ENCODE measurements at regions not wholly inside any gene's neighbourhood (a gene's known extent, or its start where the extent isn't known, plus 50 kb on each side); places are given as distances from the start of the nearest gene placed in this dataset.

DNA sequence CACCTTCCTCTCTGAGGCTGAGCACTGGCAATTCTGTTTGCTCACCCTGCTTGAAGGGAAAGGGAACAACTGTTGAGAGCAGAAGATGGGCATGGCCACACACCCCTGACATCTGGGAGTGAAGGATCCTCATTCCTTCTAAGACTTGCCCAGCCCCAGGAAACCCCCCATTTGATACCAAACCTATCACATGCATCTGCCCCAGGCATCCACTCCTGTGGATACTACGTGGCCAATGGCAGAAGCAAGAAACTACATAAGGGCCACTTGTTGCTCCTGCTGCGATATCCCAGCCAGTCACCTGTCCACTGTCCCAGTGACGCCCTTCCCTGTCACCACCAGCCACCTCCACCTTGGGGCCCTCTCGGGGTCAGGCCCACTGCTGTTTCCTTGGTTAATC, 185.2 kb downstream of the SMAD2 start (continued):
- no peak for TF ChIP-seq POLR2AphosphoS5 (IDR thresholded peaks at IDR 0.05; ENCODE audit: low read depth)

DNA sequence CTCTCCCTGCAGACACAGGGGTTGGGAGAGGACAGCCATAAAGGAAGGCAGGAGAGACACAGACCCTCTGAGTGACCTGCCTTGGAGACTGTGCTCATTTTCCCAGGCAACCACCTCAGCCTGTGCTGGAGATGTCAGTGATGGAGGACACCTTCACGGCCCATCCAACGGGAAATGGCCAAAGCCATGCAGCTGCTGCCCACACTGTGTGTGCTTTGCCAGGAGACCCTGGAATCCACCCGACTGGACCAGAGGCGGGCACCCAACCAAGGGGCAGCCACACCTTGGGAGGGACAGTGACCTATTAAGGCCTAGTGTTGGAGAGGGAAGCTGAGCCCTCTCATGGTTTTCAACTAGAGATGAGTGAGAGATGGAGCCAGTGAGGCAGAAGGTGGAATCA, 192.5 kb downstream of the SMAD2 start:
- Histone ChIP-seq H3K9me2 (ENCODE audit: insufficient read depth) (no peaks in the 10 kb centered on the region; the same call in 1 of the 2 replicates), H3K4me3 (no peak overlapping the region), H3K4me1 (ENCODE audit: insufficient read depth) (peaks cover 3% of the 10 kb centered on the region; the same call in 1 of the 2 replicates), H2AFZ (no peak overlapping the region), H4K20me1 (replicated peaks; ENCODE audit: insufficient read depth) (no peaks in the 10 kb centered on the region), H3K36me3 (ENCODE audit: insufficient read depth) (no peaks in the 10 kb centered on the region), H3K79me2 (replicated peaks; ENCODE audit: insufficient read depth) (no peaks in the 10 kb centered on the region), H3K27ac (ENCODE audit: low read depth) (no peak overlapping the region), H3K4me2 (no peak overlapping the region), H3K27me3 (ENCODE audit: insufficient read depth) (no peaks in the 10 kb centered on the region), H3F3A (replicated peaks; ENCODE audit: low read depth) (no peaks in the 10 kb centered on the region)
- Mint-ChIP-seq H3K4me3 (no peak overlapping the region), H3K9me3 (no peaks in the 10 kb centered on the region; the same call in 2 of the 3 replicates), H3K27ac (no peak overlapping the region), H3K4me1 (peaks cover 4% of the 10 kb centered on the region; the same call in 2 of the 3 replicates), H3K27me3 (ENCODE audit: insufficient read depth, low read depth, poor library complexity) (peaks cover 4% of the 10 kb centered on the region), H3K36me3 (ENCODE audit: low read depth) (no peaks in the 10 kb centered on the region)
- no peak for ATAC-seq
- DNase-seq (ENCODE audit: low spot score), result no peak
- TF ChIP-seq, protein P1, sequence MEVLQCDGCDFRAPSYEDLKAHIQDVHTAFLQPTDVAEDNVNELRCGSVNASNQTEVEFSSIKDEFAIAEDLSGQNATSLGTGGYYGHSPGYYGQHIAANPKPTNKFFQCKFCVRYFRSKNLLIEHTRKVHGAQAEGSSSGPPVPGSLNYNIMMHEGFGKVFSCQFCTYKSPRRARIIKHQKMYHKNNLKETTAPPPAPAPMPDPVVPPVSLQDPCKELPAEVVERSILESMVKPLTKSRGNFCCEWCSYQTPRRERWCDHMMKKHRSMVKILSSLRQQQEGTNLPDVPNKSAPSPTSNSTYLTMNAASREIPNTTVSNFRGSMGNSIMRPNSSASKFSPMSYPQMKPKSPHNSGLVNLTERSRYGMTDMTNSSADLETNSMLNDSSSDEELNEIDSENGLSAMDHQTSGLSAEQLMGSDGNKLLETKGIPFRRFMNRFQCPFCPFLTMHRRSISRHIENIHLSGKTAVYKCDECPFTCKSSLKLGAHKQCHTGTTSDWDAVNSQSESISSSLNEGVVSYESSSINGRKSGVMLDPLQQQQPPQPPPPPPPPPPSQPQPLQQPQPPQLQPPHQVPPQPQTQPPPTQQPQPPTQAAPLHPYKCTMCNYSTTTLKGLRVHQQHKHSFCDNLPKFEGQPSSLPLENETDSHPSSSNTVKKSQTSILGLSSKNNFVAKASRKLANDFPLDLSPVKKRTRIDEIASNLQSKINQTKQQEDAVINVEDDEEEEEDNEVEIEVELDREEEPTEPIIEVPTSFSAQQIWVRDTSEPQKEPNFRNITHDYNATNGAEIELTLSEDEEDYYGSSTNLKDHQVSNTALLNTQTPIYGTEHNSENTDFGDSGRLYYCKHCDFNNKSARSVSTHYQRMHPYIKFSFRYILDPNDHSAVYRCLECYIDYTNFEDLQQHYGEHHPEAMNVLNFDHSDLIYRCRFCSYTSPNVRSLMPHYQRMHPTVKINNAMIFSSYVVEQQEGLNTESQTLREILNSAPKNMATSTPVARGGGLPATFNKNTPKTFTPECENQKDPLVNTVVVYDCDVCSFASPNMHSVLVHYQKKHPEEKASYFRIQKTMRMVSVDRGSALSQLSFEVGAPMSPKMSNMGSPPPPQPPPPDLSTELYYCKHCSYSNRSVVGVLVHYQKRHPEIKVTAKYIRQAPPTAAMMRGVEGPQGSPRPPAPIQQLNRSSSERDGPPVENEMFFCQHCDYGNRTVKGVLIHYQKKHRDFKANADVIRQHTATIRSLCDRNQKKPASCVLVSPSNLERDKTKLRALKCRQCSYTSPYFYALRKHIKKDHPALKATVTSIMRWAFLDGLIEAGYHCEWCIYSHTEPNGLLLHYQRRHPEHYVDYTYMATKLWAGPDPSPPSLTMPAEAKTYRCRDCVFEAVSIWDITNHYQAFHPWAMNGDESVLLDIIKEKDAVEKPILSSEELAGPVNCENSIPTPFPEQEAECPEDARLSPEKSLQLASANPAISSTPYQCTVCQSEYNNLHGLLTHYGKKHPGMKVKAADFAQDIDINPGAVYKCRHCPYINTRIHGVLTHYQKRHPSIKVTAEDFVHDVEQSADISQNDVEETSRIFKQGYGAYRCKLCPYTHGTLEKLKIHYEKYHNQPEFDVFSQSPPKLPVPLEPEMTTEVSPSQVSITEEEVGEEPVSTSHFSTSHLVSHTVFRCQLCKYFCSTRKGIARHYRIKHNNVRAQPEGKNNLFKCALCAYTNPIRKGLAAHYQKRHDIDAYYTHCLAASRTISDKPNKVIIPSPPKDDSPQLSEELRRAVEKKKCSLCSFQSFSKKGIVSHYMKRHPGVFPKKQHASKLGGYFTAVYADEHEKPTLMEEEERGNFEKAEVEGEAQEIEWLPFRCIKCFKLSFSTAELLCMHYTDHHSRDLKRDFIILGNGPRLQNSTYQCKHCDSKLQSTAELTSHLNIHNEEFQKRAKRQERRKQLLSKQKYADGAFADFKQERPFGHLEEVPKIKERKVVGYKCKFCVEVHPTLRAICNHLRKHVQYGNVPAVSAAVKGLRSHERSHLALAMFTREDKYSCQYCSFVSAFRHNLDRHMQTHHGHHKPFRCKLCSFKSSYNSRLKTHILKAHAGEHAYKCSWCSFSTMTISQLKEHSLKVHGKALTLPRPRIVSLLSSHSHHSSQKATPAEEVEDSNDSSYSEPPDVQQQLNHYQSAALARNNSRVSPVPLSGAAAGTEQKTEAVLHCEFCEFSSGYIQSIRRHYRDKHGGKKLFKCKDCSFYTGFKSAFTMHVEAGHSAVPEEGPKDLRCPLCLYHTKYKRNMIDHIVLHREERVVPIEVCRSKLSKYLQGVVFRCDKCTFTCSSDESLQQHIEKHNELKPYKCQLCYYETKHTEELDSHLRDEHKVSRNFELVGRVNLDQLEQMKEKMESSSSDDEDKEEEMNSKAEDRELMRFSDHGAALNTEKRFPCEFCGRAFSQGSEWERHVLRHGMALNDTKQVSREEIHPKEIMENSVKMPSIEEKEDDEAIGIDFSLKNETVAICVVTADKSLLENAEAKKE (CRISPR knock-in tag; IDR thresholded peaks at IDR 0.05), result no peak
- TF ChIP-seq, protein P2, sequence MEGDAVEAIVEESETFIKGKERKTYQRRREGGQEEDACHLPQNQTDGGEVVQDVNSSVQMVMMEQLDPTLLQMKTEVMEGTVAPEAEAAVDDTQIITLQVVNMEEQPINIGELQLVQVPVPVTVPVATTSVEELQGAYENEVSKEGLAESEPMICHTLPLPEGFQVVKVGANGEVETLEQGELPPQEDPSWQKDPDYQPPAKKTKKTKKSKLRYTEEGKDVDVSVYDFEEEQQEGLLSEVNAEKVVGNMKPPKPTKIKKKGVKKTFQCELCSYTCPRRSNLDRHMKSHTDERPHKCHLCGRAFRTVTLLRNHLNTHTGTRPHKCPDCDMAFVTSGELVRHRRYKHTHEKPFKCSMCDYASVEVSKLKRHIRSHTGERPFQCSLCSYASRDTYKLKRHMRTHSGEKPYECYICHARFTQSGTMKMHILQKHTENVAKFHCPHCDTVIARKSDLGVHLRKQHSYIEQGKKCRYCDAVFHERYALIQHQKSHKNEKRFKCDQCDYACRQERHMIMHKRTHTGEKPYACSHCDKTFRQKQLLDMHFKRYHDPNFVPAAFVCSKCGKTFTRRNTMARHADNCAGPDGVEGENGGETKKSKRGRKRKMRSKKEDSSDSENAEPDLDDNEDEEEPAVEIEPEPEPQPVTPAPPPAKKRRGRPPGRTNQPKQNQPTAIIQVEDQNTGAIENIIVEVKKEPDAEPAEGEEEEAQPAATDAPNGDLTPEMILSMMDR (conservative IDR thresholded peaks at IDR 0.05; ENCODE audit: low read depth in 2 of 2), result no peak
